ENCODE measurements at regions not wholly inside any gene's neighbourhood (a gene's known extent, or its start where the extent isn't known, plus 50 kb on each side); places are given as distances from the start of the nearest gene placed in this dataset.

DNA sequence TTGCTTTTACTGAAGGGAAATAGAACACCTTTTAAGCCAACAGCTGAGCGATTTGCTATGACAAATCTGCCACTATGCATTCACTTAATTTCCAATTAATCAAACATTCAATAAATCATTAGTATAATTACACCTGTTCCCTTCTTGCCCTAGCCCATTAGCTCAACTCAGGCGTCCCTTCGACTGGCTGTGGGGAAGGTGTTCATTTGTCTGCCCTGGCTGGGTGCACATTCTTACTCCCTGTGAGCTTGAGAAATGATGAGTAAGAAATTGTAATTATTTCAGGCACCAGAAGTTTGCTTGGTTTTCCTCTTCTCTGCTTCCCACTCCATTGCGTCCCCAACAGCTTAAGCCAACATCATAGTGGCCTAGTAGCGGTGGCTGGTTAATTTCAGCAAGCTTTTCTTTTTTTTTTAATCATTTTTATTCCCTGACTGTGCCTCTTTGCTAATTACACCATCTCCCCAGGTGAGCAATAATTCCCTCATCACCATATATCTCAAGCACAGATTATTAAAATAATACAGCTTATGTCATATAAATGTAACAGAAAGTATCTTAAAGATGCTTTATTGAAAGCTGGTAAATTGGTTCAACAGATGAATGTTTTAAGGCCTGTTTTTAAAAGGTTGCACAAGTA is 623.9 kb upstream of the RBFOX1 start:
- TF ChIP-seq, protein P1, sequence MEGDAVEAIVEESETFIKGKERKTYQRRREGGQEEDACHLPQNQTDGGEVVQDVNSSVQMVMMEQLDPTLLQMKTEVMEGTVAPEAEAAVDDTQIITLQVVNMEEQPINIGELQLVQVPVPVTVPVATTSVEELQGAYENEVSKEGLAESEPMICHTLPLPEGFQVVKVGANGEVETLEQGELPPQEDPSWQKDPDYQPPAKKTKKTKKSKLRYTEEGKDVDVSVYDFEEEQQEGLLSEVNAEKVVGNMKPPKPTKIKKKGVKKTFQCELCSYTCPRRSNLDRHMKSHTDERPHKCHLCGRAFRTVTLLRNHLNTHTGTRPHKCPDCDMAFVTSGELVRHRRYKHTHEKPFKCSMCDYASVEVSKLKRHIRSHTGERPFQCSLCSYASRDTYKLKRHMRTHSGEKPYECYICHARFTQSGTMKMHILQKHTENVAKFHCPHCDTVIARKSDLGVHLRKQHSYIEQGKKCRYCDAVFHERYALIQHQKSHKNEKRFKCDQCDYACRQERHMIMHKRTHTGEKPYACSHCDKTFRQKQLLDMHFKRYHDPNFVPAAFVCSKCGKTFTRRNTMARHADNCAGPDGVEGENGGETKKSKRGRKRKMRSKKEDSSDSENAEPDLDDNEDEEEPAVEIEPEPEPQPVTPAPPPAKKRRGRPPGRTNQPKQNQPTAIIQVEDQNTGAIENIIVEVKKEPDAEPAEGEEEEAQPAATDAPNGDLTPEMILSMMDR (IDR thresholded peaks at IDR 0.05), result no peak
- no peak for TF ChIP-seq POLR2A (IDR thresholded peaks at IDR 0.05)

Data from breast epithelium (tissue), 3 donors.